HEK293 (cell line): ENCODE measurements at regions not wholly inside any gene's neighbourhood (a gene's known extent, or its start where the extent isn't known, plus 50 kb on each side); places are given as distances from the start of the nearest gene placed in this dataset.

ENCODE experiments used
- CTCF ChIA-PET: fragments of 350-600 bp; formaldehyde crosslinking; extraction: SDS; loops from one replicate; lab custom pipeline; 2021; ENCODE audit warnings: antibody characterized with exemption; lab: Yijun Ruan, JAX
- POLR2A ChIA-PET: fragments of 300-600 bp; formaldehyde crosslinking; extraction: SDS; loops from one replicate; lab custom pipeline; 2020; ENCODE audit warnings: antibody characterized with exemption, inconsistent platforms; lab: Yijun Ruan, JAX
- H3K27ac ChIP-seq: fragments of 200-500 bp; sonication (Bioruptor generic); 2 replicates; pipeline ENCODE4 v1.5.1; 2014; ENCODE audit warnings: low read depth, low read length, control low read depth, inconsistent platforms; ENCODE audit errors: extremely low read depth
- H3K36me3 ChIP-seq, 2 experiments: fragments of 200-500 bp in 1 of 2; sonication (Bioruptor generic) in 1 of 2; 1 replicate in 1 of 2; 2 replicates in 1 of 2; pipeline ENCODE4 v1.5.1; 2014 to 2017; ENCODE audit warnings: inconsistent platforms in 2 of 2, low read length in 2 of 2; ENCODE audit not compliant: control insufficient read depth in 2 of 2, insufficient read depth in 1 of 2
- H3K4me1 ChIP-seq: fragments of 200-500 bp; sonication (Bioruptor generic); 2 replicates; pipeline ENCODE4 v1.5.1; 2014; ENCODE audit warnings: mild to moderate bottlenecking, low read length, inconsistent platforms; ENCODE audit not compliant: control insufficient read depth, insufficient read depth
- H3K4me3 ChIP-seq: 2 replicates; pipeline ENCODE4 v1.5.1; 2011; ENCODE audit warnings: low read depth, mild to moderate bottlenecking, control low read depth, low read length, moderate library complexity
- H3K9me3 ChIP-seq: fragments of 200-500 bp; sonication (Bioruptor generic); 2 replicates; pipeline ENCODE4 v1.5.1; 2014; ENCODE audit warnings: low read depth, low read length, inconsistent platforms; ENCODE audit not compliant: control insufficient read depth, insufficient read depth
- BCL11B ChIP-seq: fragments of 450-650 bp; formaldehyde crosslinking; IDR thresholded peaks from 2 replicates; pipeline ENCODE4 v1.5.1; 2016; ENCODE audit warnings: low read depth, missing biosample characterization, missing genetic modification characterization
- KLF9 ChIP-seq: fragments of 450-650 bp; formaldehyde crosslinking; IDR thresholded peaks from 2 replicates; pipeline ENCODE4 v1.5.1; 2016; ENCODE audit warnings: missing biosample characterization, missing genetic modification characterization, low read depth
- MYNN ChIP-seq: fragments of 450-650 bp; formaldehyde crosslinking; IDR thresholded peaks from 2 replicates; pipeline ENCODE4 v1.5.1; 2016; ENCODE audit warnings: missing biosample characterization, missing genetic modification characterization, borderline replicate concordance
- PBX3 ChIP-seq: sonication (generic); formaldehyde crosslinking; IDR thresholded peaks from 2 replicates; pipeline ENCODE4 v1.8.1; 2022; ENCODE audit warnings: mild to moderate bottlenecking, moderate library complexity, missing genetic modification reagents
- PRDM2 ChIP-seq: fragments of 450-650 bp; formaldehyde crosslinking; IDR thresholded peaks from 2 replicates; pipeline ENCODE4 v1.5.1; 2016; ENCODE audit warnings: missing biosample characterization, missing genetic modification characterization, borderline replicate concordance
- TSHZ1 ChIP-seq: fragments of 450-650 bp; formaldehyde crosslinking; IDR thresholded peaks from 2 replicates; pipeline ENCODE4 v1.5.1; 2016; ENCODE audit warnings: missing biosample characterization, missing genetic modification characterization, borderline replicate concordance
- ZBTB10 ChIP-seq: fragments of 450-650 bp; formaldehyde crosslinking; IDR thresholded peaks from 2 replicates; pipeline ENCODE4 v1.5.1; 2016; ENCODE audit warnings: missing biosample characterization, missing genetic modification characterization
- ZBTB48 ChIP-seq: fragments of 450-650 bp; formaldehyde crosslinking; IDR thresholded peaks from 2 replicates; pipeline ENCODE4 v1.5.1; 2016; ENCODE audit warnings: missing biosample characterization, missing genetic modification characterization
- ZNF416 ChIP-seq: fragments of 450-650 bp; formaldehyde crosslinking; IDR thresholded peaks from 2 replicates; pipeline ENCODE4 v1.5.1; 2016; ENCODE audit warnings: missing biosample characterization, missing genetic modification characterization
- ZNF510 ChIP-seq: fragments of 450-650 bp; formaldehyde crosslinking; IDR thresholded peaks from 2 replicates; pipeline ENCODE4 v1.5.1; 2018; ENCODE audit warnings: mild to moderate bottlenecking, missing genetic modification characterization, missing biosample characterization; ENCODE audit not compliant: insufficient replicate concordance
- ZNF513 ChIP-seq: fragments of 450-650 bp; IDR thresholded peaks from 2 replicates; pipeline ENCODE4 v1.5.1; 2018; ENCODE audit warnings: missing biosample characterization, missing genetic modification characterization
- ZNF561 ChIP-seq: fragments of 450-650 bp; IDR thresholded peaks from 2 replicates; pipeline ENCODE4 v1.5.1; 2018; ENCODE audit warnings: missing biosample characterization, missing genetic modification characterization, borderline replicate concordance
- ZNF629 ChIP-seq: fragments of 450-650 bp; formaldehyde crosslinking; IDR thresholded peaks from 2 replicates; pipeline ENCODE4 v1.5.1; 2017; ENCODE audit warnings: missing biosample characterization, missing genetic modification characterization
- ZNF654 ChIP-seq: fragments of 450-650 bp; formaldehyde crosslinking; IDR thresholded peaks from 2 replicates; pipeline ENCODE4 v1.5.1; 2016; ENCODE audit warnings: low read depth, missing biosample characterization, missing genetic modification characterization
- ZNF792 ChIP-seq: fragments of 450-650 bp; formaldehyde crosslinking; IDR thresholded peaks from 2 replicates; pipeline ENCODE4 v1.5.1; 2016; ENCODE audit warnings: missing biosample characterization, missing genetic modification characterization

- Histone ChIP-seq H3K9me3 (no peaks in the 10 kb centered on the region; the same call in 1 of the 2 replicates), H3K4me3 (no peak overlapping the region), H3K4me1 (no peaks in the 10 kb centered on the region), H3K27ac (no peak overlapping the region), H3K36me3 (no peaks in the 10 kb centered on the region)
- TF ChIP-seq ZNF510 (no peak), ZBTB10 (tag by site-specific recombination) (no peak), MYNN (no peak), ZNF513 (tag by site-specific recombination) (no peak), ZNF654 (tag by site-specific recombination) (no peak), ZNF629 (tag by site-specific recombination) (no peak), PRDM2 (tag by site-specific recombination) (no peak), KLF9 (tag by site-specific recombination) (no peak), TSHZ1 (tag by site-specific recombination) (no peak), ZBTB48 (tag by site-specific recombination) (no peak), PBX3 (CRISPR knock-in tag) (no peak), BCL11B (tag by site-specific recombination) (no peak), ZNF416 (tag by site-specific recombination) (no peak), ZNF561 (tag by site-specific recombination) (no peak), ZNF792 (tag by site-specific recombination) (no peak)
- ChIA-PET POLR2A (no interaction called here), CTCF (interaction anchor here (0.6 kb wide), 1 partner anchor 10 kb away, joined by 3 read pairs; no protein-coding TSS in a partner anchor)
Measured at GRCh38 chr5:155091768-155092717, 78.5 kb downstream of the KIF4B start.
